ENCODE measurements at regions not wholly inside any gene's neighbourhood (a gene's known extent, or its start where the extent isn't known, plus 50 kb on each side); places are given as distances from the start of the nearest gene placed in this dataset.
A peak's percentile ranks its signal among the peaks of the same experiment; 100 is the strongest.

GRCh38 chr5:125698420-125698819 lies 724.8 kb upstream of the GRAMD2B start:
- no peak for DNase-seq

DNA sequence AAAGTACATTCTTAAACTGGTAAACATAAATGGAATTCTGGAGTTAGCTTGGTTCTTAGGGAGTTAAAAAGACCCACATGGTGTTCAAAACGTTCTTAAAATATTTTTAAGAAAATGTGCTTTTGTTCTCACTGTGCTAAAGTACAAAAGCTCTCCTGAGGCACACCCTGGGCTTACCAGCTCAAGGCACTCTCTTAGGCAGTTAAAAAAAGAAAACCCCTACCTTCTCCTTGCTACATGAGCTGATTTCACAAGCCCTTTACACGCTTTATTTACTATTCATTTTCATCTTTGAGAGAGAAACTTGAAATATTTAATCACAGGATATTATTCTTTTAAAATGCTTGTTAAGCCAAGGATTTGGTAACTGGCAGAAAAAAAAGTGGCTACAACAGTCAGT lies 723.3 kb upstream of the GRAMD2B start:
- DNase-seq, result no peak

GRCh38 chr5:125700380-125700861 lies 722.8 kb upstream of the GRAMD2B start:
- no peak for DNase-seq

- DNase-seq, result no peak
These were observed 719.6 kb upstream of the GRAMD2B start for GRCh38 chr5:125703616-125704015.

GRCh38 chr5:125704888-125705287 lies 718.3 kb upstream of the GRAMD2B start:
- DNase-seq, result no peak

DNA sequence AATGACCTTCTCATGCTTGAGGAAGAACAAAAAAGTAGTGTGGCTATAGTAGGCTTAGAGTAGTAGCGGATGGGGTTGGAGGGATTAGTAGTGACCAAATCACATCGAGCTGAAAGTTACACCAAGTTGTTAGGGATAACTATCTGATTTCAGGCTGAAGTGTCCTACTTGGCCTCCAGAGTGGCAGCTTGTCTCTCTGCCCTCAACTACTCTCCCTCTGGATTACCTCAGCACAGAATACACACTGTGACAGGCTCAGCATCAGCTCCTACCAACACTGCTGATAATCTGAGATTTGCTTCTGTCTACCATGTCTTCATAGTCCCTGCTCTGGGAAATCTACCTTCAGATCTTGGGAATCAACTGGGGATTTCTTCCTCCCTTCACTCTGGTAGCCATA lies 714.6 kb upstream of the GRAMD2B start:
- no peak for DNase-seq

- DNase-seq, result no peak
These were observed 712.5 kb upstream of the GRAMD2B start for GRCh38 chr5:125710745-125711144.

GRCh38 chr5:125712397-125712796 lies 710.8 kb upstream of the GRAMD2B start:
- DNase-seq, result no peak

- no peak for DNase-seq
These were observed 710.0 kb upstream of the GRAMD2B start for GRCh38 chr5:125713109-125713805.

DNA sequence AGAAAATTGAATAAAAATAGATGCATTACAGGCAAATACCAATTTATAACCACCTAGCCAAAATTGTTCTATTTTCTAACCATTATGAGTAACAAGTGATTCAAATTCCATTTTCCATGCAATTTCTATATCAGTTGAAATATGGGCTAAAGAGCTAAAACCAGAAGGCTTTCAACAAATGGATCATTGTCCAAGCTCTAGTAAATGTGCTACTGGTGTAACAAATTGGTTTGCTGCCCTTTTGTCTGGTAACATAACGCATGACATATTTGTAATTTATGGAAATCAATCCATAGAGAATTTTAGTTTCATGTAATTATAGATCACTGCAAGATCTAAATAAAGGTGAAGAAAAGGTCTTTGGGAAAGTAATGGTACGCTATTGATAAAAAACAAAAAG lies 708.0 kb upstream of the GRAMD2B start:
- DNase-seq, result no peak

- DNase-seq, result no peak
These were observed 706.0 kb upstream of the GRAMD2B start for GRCh38 chr5:125717209-125717608.

DNA sequence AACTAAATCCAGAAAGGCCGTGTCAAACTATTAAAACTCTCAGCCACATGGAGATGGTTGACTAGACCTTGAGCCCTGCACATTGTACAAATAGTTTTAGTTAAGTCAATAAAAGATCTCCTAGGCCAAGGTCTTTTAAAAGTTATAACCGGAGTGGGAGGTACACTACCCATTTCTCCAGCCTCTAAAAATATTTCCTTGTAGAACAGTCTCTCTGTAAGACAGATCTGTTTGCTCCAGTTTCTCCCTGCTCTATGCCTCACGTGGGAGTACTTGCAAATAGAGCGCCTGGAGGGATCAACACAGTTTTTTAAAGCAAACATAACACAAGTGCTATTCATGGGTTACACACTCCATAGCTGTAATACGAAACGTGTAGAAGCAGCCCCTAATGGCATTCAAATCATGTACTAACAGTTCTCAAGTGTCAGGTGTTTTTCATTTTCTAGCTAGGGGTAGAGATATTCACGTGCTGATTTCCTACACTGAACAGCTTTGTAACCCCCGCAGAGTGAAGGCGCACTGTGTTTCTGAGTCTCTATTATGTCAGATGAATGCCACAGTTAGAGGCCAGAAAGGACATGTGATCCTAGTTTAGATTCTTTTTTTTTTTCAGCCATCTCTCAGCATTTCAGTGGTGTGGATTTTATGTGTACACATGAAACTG lies 703.4 kb upstream of the GRAMD2B start:
- DNase-seq, result peak; percentile 66

DNA sequence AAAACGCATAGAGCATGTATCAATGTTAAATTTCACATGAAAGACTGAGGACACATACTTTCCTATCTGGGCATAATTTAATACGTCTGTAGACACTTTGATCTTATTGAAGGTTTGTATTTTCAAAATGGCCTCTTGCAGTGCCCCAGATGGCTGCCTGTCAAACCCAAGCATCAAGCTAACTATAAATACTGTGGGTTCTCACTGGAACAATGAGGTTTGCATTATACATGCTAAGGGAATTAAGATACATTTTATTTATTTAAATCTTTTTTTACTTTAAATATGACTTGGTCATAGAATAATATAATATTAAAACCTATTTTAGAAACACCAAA lies 702.9 kb upstream of the GRAMD2B start:
- no peak for DNase-seq

DNA sequence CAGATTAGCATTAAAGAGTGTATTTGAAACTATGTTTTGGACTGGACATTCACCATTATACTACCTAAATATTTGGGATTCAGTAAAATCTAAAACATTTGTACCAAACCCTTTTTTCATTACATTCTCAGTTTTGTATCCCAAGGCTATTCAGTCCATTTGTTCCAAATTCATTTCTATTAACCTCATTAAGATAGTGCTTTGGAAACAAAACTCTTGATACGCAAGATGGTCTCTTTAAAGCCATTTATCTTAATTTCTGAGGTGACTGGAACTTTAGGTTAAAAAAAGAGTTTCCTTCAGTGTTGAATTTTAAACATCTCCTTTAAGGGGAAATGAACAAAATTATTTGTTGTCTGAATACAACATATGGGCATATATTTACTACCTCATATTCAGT lies 702.5 kb upstream of the GRAMD2B start:
- no peak for DNase-seq

- no peak for DNase-seq
These were observed 700.7 kb upstream of the GRAMD2B start for GRCh38 chr5:125722550-125722949.

GRCh38 chr5:125725691-125726090 lies 697.5 kb upstream of the GRAMD2B start:
- no peak for DNase-seq

DNA sequence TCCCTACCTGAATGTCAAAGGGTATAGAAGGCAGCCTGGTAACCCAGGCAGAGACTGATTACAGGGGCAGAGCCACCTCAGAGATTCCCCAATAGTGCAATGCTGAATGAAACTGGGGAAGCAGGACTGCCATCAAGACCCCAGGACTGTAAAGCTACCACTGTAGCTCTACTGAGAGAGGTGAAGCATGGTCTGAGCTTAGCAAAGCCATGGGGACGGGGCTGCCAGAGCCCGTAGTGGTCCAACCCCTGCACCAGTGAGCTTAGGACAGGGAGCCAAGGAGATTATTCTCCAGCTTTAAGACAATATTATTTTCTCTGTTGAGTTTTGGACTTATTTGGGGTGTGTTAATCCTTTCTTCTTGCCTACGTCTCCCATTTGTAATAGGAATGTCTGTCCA lies 679.3 kb upstream of the GRAMD2B start:
- no peak for DNase-seq

DNA sequence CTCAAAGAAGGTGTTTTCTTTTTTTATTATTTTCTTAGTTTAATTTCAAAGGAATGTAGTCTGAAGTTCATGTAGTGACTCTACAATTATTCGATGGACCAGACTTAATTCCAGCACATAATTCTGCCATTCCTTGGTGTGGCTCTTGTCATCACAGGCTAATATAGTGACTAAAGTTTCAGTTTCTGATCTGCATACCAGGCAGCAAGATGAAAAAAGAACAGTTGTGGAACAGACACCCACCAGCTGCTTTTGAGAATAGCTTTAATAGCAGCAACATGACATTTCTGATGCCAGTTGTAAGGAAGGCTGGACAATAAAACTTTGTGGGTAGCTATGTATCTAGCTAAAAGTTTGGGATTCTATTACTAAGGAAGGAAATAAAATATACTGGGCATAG lies 676.3 kb upstream of the GRAMD2B start:
- no peak for DNase-seq

DNA sequence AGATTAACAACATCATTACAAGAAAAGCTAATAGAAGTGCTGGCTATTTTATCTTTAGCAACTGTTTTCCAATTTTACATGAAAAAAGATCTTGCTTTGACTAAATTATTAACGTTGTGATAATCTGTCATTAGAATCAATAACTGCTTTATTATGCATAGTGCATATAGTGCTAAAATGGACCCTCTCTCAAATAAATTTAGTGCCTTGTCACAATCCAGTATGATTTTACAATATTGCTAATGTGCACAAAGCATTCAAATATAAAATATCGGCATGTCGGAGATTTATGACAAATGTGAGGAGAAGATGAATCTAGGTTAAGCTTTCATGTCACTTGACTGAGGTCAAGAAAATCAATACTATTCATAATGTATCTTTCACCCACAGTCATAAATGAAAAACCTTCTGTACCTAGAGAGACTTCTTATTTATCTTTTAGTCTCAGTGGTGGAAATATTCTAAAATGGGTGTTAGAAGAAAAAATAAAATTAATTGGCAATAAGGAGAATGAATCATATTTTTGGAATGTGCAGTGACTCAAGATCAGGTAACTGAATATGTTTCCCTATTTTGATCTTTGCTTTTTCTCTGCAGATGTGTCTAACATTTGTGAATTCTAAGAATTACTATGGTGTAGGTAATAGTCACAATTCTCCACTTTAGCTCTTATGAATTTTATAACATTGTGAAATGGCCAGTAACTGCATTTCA lies 672.9 kb upstream of the GRAMD2B start:
- DNase-seq, result no peak

GRCh38 chr5:125750861-125751186 lies 672.4 kb upstream of the GRAMD2B start:
- DNase-seq, result no peak

- no peak for DNase-seq
These were observed 666.8 kb upstream of the GRAMD2B start for GRCh38 chr5:125756456-125756855.

DNA sequence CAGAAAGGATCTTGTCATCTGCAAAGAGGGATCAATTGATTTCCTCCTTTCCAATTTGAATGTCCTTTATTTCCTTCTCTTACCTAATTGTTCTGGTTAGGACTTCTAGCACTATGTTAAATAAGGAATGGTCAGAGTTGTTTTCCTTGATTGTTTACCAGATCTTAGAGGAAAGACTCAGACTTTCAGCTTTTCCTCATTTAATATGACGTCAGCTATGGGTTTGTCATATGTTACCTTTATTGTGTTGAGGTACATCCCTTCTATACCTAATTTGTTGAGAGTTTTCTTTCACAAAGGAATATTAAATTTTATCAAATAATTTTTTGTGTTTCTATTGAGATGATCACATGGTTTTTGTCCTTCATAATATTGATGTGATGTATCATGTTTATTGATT lies 656.5 kb upstream of the GRAMD2B start:
- no peak for DNase-seq

GRCh38 chr5:125775896-125776295 lies 647.3 kb upstream of the GRAMD2B start:
- no peak for DNase-seq

Measured in left kidney (tissue), 1 donor.